ENCODE measurements at regions not wholly inside any gene's neighbourhood (a gene's known extent, or its start where the extent isn't known, plus 50 kb on each side); places are given as distances from the start of the nearest gene placed in this dataset.

DNA sequence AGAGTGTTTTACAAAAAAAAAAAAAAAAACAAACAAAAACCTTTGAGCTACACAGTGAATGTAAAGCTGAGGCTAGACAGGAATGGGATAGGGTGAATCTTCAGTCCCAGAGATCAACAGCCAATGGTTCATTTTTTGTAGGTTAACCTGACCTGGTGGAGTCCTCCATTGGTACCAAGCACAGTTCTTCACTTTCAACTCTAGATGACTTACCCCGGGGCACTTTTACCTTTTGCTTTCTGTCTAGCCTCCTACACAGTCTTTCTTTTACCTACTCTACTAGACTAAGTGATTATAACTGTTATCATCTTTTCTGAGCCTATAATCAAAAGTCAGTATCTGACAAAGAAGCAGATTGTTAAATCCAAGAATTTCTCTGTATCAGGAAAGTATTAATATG is 50.9 kb downstream of the ANXA2R start:
- no peaks in the 10 kb centered on the region for H4K20me1 ChIP-seq (ENCODE audit: low read length)
- H3K9me2 ChIP-seq (replicated peaks; ENCODE audit: low read length) = no peaks in the 10 kb centered on the region
- no peaks in the 10 kb centered on the region for H3K79me2 ChIP-seq (ENCODE audit: low read length)
- H3K36me3 ChIP-seq (ENCODE audit: low read depth, low read length) = no peaks in the 10 kb centered on the region
- ChIA-PET CTCF (interaction anchor here (0.6 kb wide), 1 partner anchor 101 kb away, joined by 7 read pairs; no protein-coding TSS in a partner anchor), POLR2A (ENCODE audit: unreplicated experiment) (no interaction called here)
- intact Hi-C loops (cut with micrococcal nuclease) = no loop called here
- DNase-seq = no peak
- H3K9me3 ChIP-seq (ENCODE audit: low read length) = no peaks in the 10 kb centered on the region
- H3K4me3 ChIP-seq (ENCODE audit: low read length) = no peak overlapping the region
- no peak for ATAC-seq
- H3K27me3 ChIP-seq (ENCODE audit: low read length) = no peaks in the 10 kb centered on the region
- TF ChIP-seq EZH2 (IDR thresholded peaks at IDR 0.05; ENCODE audit: low read length, unreplicated experiment) (no peak), EZH2phosphoT487 (IDR thresholded peaks at IDR 0.05; ENCODE audit: borderline replicate concordance, low read length) (no peak)
- TF ChIP-seq, protein P1, sequence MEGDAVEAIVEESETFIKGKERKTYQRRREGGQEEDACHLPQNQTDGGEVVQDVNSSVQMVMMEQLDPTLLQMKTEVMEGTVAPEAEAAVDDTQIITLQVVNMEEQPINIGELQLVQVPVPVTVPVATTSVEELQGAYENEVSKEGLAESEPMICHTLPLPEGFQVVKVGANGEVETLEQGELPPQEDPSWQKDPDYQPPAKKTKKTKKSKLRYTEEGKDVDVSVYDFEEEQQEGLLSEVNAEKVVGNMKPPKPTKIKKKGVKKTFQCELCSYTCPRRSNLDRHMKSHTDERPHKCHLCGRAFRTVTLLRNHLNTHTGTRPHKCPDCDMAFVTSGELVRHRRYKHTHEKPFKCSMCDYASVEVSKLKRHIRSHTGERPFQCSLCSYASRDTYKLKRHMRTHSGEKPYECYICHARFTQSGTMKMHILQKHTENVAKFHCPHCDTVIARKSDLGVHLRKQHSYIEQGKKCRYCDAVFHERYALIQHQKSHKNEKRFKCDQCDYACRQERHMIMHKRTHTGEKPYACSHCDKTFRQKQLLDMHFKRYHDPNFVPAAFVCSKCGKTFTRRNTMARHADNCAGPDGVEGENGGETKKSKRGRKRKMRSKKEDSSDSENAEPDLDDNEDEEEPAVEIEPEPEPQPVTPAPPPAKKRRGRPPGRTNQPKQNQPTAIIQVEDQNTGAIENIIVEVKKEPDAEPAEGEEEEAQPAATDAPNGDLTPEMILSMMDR (conservative IDR thresholded peaks at IDR 0.05; ENCODE audit: low read depth, low read length) = no peak
- no peak overlapping the region for H3K4me2 ChIP-seq (ENCODE audit: low read length)
- no peak overlapping the region for H3K9ac ChIP-seq (ENCODE audit: low read length)
- no peak overlapping the region for H3K27ac ChIP-seq (ENCODE audit: low read length)
- H2AFZ ChIP-seq (ENCODE audit: low read length) = no peak overlapping the region
- BruUV-seq (replicated peaks) = no TSS peak
- peaks cover 27% of the 10 kb centered on the region for H3K4me1 ChIP-seq (ENCODE audit: insufficient read depth, low read length)
- no peaks in the 10 kb centered on the region for H3F3A ChIP-seq (ENCODE audit: low read length, unreplicated experiment)

DNA sequence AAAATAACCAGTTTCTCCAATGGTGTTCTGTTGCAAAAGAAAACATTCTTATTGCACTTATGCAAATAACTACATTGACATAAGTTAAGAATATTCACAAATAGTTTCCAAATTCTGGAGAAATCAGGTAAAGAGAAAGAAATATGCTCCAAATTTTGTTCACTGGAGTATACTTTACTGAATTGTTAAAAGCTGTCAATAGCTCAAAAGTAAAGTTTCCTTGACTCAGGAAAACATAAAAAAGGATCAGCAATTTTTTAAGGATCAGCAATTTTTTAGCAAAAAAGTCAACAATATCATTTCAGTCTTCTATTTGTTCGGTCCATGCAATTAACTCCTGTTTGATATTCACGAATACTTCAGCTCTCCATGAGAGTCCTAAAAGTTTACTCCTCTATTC is 51.6 kb downstream of the ANXA2R start:
- Histone ChIP-seq H3F3A (ENCODE audit: low read length, unreplicated experiment) (no peaks in the 10 kb centered on the region), H3K27me3 (ENCODE audit: low read length) (no peaks in the 10 kb centered on the region), H3K9me2 (replicated peaks; ENCODE audit: low read length) (no peaks in the 10 kb centered on the region), H3K4me1 (ENCODE audit: insufficient read depth, low read length) (peaks cover 30% of the 10 kb centered on the region), H4K20me1 (ENCODE audit: low read length) (no peaks in the 10 kb centered on the region), H3K4me2 (ENCODE audit: low read length) (no peak overlapping the region), H2AFZ (ENCODE audit: low read length) (no peak overlapping the region), H3K27ac (ENCODE audit: low read length) (no peak overlapping the region), H3K36me3 (ENCODE audit: low read depth, low read length) (no peaks in the 10 kb centered on the region), H3K9ac (ENCODE audit: low read length) (no peak overlapping the region), H3K4me3 (ENCODE audit: low read length) (no peak overlapping the region), H3K79me2 (ENCODE audit: low read length) (no peaks in the 10 kb centered on the region), H3K9me3 (ENCODE audit: low read length) (no peaks in the 10 kb centered on the region)
- ATAC-seq (no peak), DNase-seq (no peak)
- TF ChIP-seq, protein P1 (conservative IDR thresholded peaks at IDR 0.05; ENCODE audit: low read depth, low read length) = no peak
- no peak for TF ChIP-seq EZH2phosphoT487 (IDR thresholded peaks at IDR 0.05; ENCODE audit: borderline replicate concordance, low read length)
- no peak for TF ChIP-seq EZH2 (IDR thresholded peaks at IDR 0.05; ENCODE audit: low read length, unreplicated experiment)
- no TSS peak for BruUV-seq (replicated peaks)
- ChIA-PET POLR2A (ENCODE audit: unreplicated experiment) (no interaction called here), CTCF (interaction anchor here (0.7 kb wide), 1 partner anchor 14 kb away, joined by 3 read pairs; no protein-coding TSS in a partner anchor)
- intact Hi-C loops (cut with micrococcal nuclease) = no loop called here

DNA sequence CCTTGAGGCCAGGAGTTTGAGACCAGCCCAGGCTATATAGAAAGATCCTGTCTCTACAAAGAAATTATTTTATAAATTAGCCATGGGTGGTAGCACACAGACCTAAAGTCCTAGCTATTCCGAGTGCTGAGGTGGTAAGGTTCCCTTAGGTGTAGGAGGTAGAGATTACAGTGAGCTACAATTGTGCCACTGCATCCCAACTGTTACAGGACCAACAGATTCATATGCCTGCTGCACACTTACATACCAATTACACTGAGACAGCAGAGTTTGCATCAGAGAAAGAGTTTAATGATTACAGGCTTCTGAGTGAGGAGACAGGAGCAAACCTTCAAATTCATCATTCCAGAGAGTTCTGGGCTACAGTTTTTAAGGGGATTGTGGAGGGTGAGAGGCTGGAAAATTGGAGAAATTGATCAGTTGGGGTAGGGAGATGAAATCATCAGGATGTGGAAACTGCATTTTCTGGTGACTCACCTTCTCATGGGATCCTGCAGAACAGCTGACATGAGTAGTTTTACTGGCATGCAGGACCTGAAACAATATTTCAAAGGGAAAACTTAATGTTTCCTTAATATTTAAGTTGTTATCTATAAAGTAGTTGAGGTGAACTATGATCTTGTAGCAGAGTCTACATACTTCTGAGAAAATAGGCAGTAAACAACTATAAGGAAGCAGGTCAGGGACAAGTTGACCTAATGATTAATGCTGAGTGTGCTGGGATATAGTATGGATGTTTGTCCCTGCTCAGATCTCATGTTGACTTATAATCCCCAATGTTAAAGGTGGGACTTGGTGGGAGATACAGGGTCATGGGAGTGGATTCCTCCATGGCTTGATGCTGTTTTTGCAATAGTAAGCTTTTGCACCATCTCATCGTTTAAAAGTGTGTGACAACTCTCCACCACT is 54.7 kb downstream of the ANXA2R start:
- H2AFZ ChIP-seq (ENCODE audit: low read length) = peak overlapping the region; percentile 8; the same call in 1 of the 2 replicates
- H3K4me1 ChIP-seq (ENCODE audit: insufficient read depth, low read length) = peaks cover 30% of the 10 kb centered on the region
- H3K27ac ChIP-seq (ENCODE audit: low read length) = peak overlapping the region; percentile 82
- no peaks in the 10 kb centered on the region for H3K79me2 ChIP-seq (ENCODE audit: low read length)
- intact Hi-C loops (cut with micrococcal nuclease) = no loop called here
- peak; percentile 88 for DNase-seq
- CTCF ChIA-PET = no interaction called here
- no peaks in the 10 kb centered on the region for H4K20me1 ChIP-seq (ENCODE audit: low read length)
- no peaks in the 10 kb centered on the region for H3F3A ChIP-seq (ENCODE audit: low read length, unreplicated experiment)
- H3K9me3 ChIP-seq (ENCODE audit: low read length) = no peaks in the 10 kb centered on the region
- TF ChIP-seq EZH2phosphoT487 (IDR thresholded peaks at IDR 0.05; ENCODE audit: borderline replicate concordance, low read length) (no peak), EZH2 (IDR thresholded peaks at IDR 0.05; ENCODE audit: low read length, unreplicated experiment) (no peak)
- TF ChIP-seq, protein P1 (conservative IDR thresholded peaks at IDR 0.05; ENCODE audit: low read depth, low read length) = no peak
- no peak overlapping the region for H3K4me3 ChIP-seq (ENCODE audit: low read length)
- BruUV-seq (replicated peaks) = TSS peak; percentile 33
- peak; percentile 87 for ATAC-seq
- POLR2A ChIA-PET (ENCODE audit: unreplicated experiment) = no interaction called here
- H3K9ac ChIP-seq (ENCODE audit: low read length) = peak overlapping the region; percentile 28
- H3K36me3 ChIP-seq (ENCODE audit: low read depth, low read length) = no peaks in the 10 kb centered on the region
- H3K27me3 ChIP-seq (ENCODE audit: low read length) = no peaks in the 10 kb centered on the region
- H3K9me2 ChIP-seq (replicated peaks; ENCODE audit: low read length) = no peaks in the 10 kb centered on the region
- H3K4me2 ChIP-seq (ENCODE audit: low read length) = peak overlapping the region; percentile 58

Measured in PC-3 (cell line).